HL-60 (cell line): ENCODE measurements at regions not wholly inside any gene's neighbourhood (a gene's known extent, or its start where the extent isn't known, plus 50 kb on each side); places are given as distances from the start of the nearest gene placed in this dataset.

Experiments
- CTCF ChIP-seq: IDR thresholded peaks from one replicate; pipeline ENCODE4 v1.5.1; 2011; ENCODE audit warnings: low read length, control low read depth, inconsistent platforms; ENCODE audit not compliant: insufficient read depth
- POLR2AphosphoS5 ChIP-seq: IDR thresholded peaks from 2 replicates; pipeline ENCODE4 v1.6.1; 2012; ENCODE audit warnings: low read depth
- REST ChIP-seq: IDR thresholded peaks from 2 replicates; pipeline ENCODE4 v1.6.1; 2012; ENCODE audit warnings: low read depth; ENCODE audit not compliant: insufficient replicate concordance
- SPI1 ChIP-seq: IDR thresholded peaks from 2 replicates; pipeline ENCODE4 v1.6.1; 2012; ENCODE audit warnings: low read depth, mild to moderate bottlenecking, borderline replicate concordance

GRCh38 chr6:50128420-50129005 is 78.8 kb upstream of the DEFB112 start:
- TF ChIP-seq CTCF (no peak), POLR2AphosphoS5 (no peak), REST (no peak), SPI1 (no peak)
